Uterus (tissue), 2 donors: ENCODE measurements at regions not wholly inside any gene's neighbourhood (a gene's known extent, or its start where the extent isn't known, plus 50 kb on each side); places are given as distances from the start of the nearest gene placed in this dataset.

Experiments
- POLR2A ChIP-seq, 2 donors: fragments of 450-650 bp; IDR thresholded peaks; one replicate each; pipeline ENCODE4 v1.6.1; 2016; ENCODE audit warnings: antibody characterized with exemption in 2 of 2, mild to moderate bottlenecking in 1 of 2, moderate library complexity in 1 of 2
- TF ChIP-seq, protein P1 (sequence below), 4 experiments: fragments of 200-600 bp in 2 of 4; fragments of 450-650 bp in 2 of 4; sonication (generic) in 2 of 4; IDR thresholded peaks; one replicate each; pipeline ENCODE4 v1.5.1; 2016 to 2019; ENCODE audit warnings: antibody characterized with exemption in 4 of 4, mild to moderate bottlenecking in 2 of 4, moderate library complexity in 1 of 4

DNA sequence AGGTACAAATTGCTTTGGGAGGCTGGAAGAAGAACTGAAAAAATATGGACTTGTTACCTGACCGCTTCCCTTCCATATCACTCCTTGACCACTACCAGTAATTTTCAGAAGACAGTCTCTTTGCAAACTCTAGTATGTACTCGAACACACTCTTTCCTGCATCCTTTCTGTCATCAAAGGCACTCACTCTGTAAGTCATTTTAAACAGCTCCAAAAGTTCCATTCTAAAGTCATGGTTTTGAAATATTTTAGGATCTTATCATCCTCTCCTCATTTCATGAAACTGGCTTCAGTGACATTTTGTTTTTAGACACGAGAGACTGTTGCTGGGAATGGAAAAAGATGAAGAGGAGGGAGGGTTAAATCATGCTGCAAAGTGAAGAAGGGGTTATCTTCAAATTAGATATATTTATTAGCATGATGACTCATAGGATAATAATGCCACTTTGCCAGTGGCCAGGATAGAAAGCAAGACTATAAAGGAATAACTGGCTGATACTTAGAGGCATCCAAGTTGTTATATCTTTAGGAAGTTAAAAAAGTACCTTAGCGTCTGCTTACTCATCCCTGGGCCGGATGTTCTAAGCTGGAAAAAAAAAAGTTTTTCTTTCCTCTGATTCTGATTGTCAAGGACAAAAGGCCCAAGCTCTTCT is 549.3 kb downstream of the METTL15 start:
- TF ChIP-seq POLR2A (IDR thresholded peaks at IDR 0.05) = no peak
- TF ChIP-seq, protein P1, sequence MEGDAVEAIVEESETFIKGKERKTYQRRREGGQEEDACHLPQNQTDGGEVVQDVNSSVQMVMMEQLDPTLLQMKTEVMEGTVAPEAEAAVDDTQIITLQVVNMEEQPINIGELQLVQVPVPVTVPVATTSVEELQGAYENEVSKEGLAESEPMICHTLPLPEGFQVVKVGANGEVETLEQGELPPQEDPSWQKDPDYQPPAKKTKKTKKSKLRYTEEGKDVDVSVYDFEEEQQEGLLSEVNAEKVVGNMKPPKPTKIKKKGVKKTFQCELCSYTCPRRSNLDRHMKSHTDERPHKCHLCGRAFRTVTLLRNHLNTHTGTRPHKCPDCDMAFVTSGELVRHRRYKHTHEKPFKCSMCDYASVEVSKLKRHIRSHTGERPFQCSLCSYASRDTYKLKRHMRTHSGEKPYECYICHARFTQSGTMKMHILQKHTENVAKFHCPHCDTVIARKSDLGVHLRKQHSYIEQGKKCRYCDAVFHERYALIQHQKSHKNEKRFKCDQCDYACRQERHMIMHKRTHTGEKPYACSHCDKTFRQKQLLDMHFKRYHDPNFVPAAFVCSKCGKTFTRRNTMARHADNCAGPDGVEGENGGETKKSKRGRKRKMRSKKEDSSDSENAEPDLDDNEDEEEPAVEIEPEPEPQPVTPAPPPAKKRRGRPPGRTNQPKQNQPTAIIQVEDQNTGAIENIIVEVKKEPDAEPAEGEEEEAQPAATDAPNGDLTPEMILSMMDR (IDR thresholded peaks at IDR 0.05) = no peak
